Naive B cell (primary cell): ENCODE measurements at regions not wholly inside any gene's neighbourhood (a gene's known extent, or its start where the extent isn't known, plus 50 kb on each side); places are given as distances from the start of the nearest gene placed in this dataset.
"Not testable (repeated sequence)": the region's sequence is repeated elsewhere in the genome, so short reads cannot be mapped to it uniquely, and the experiment has no call there.

Experiments
- ATAC-seq, 2 donors: fragments of 150-1000 bp; cut with Tn5 transposase; 2 replicates each; pipeline ENCODE4 v1.10.0; 2021; ENCODE audit warnings: low read depth in 2 of 2, mild to moderate bottlenecking in 2 of 2, moderate library complexity in 2 of 2
- DNase-seq: peaks from one replicate; pipeline ENCODE4 v3.0.0; 2022
- H3K27ac Mint-ChIP-seq, 6 donors: one replicate each; pipeline ENCODE4 v1.8.0; 2020 to 2022; ENCODE audit warnings: mild to moderate bottlenecking in 6 of 6, mixed read lengths in 6 of 6, moderate library complexity in 5 of 6, inconsistent platforms in 2 of 6
- H3K27me3 Mint-ChIP-seq, 3 donors: one replicate each; pipeline ENCODE4 v1.8.0; 2021 to 2022; ENCODE audit warnings: mixed read lengths in 3 of 3, mild to moderate bottlenecking in 1 of 3
- H3K36me3 Mint-ChIP-seq, 2 donors: one replicate each; pipeline ENCODE4 v1.8.0; 2020 to 2022; ENCODE audit warnings: mixed read lengths in 2 of 2, inconsistent platforms in 1 of 2, mild to moderate bottlenecking in 1 of 2
- H3K4me1 Mint-ChIP-seq, 3 donors: one replicate each; pipeline ENCODE4 v1.8.0; 2020 to 2022; ENCODE audit warnings: mixed read lengths in 3 of 3, inconsistent platforms in 1 of 3, mild to moderate bottlenecking in 1 of 3, moderate library complexity in 1 of 3
- H3K4me3 Mint-ChIP-seq, 8 donors: one replicate each; pipeline ENCODE4 v1.8.0; 2020 to 2022; ENCODE audit warnings: mild to moderate bottlenecking in 8 of 8, mixed read lengths in 8 of 8, moderate library complexity in 8 of 8, inconsistent platforms in 2 of 8
- H3K9me3 Mint-ChIP-seq, 7 donors: one replicate each; pipeline ENCODE4 v1.8.0; 2020 to 2022; ENCODE audit warnings: mixed read lengths in 7 of 7, mild to moderate bottlenecking in 5 of 7, inconsistent platforms in 2 of 7, moderate library complexity in 1 of 7

DNA sequence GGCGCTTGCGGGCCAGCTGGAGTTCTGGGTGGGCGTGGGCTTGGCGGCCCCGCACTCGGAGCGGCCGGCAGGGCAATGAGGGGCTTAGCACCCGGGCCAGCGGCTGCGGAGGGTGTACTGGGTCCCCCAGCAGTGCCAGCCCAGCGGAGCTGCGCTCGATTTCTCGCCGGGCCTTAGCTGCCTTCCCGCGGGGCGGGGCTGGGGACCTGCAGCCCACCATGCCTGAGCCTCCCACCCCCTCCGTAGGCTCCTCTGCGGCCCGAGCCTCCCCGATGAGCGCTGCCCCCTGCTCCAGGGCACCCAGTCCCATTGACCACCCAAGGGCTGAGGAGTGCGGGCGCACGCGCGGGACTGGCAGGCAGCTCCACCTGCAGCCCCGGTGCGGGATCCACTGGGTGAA is 827.6 kb downstream of the PLOD2 start:
- H3K27ac Mint-ChIP-seq, ATAC-seq, H3K4me1 Mint-ChIP-seq, H3K9me3 Mint-ChIP-seq, H3K27me3 Mint-ChIP-seq, H3K4me3 Mint-ChIP-seq, DNase-seq, H3K36me3 Mint-ChIP-seq: not testable (repeated sequence)

DNA sequence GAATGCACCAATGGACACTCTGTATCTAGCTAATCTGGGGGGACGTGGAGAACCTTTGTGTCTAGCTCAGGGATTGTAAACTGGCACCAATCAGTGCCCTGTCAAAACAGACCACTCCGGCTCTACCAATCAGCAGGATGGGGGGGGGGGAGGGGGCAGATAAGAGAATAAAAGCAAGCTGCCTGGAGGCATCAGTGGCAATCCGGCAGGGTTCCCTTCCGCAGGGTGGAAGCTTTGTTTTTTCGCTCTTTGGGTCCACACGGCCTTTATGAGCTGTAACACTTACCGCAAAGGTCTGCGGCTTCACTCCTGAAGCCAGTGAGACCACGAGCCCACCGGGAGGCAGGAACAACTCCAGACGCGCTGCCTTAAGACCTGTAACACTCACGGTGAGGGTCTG is 827.1 kb downstream of the PLOD2 start:
- no peaks in the 10 kb centered on the region for H3K36me3 Mint-ChIP-seq
- no peaks in the 10 kb centered on the region for H3K4me1 Mint-ChIP-seq
- no peak for ATAC-seq
- H3K9me3 Mint-ChIP-seq = peaks cover 0 to 6% (median 1%) of the 10 kb centered on the region in 7 donors
- no peak overlapping the region for H3K4me3 Mint-ChIP-seq
- no peaks in the 10 kb centered on the region for H3K27me3 Mint-ChIP-seq
- no peak for DNase-seq
- no peak overlapping the region for H3K27ac Mint-ChIP-seq

DNA sequence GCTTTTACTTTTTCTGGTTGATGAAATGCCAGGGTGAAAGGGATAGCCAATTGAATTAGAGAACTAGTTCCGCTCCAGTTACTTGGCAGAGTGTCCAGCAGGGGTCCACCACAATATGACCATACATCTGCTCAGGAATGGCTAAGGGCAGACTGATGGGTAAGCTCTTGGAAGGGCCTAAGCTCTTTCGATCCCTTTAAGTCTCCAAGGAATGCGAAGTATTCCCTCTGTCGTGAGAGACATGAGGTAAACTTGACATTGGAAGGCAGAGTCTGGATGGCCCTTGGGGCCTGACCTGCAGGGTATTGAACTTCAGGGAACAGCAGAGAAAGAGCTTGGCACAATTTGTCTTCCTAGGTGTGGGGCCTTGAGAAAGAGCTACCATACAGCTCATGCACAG is 805.8 kb downstream of the PLOD2 start:
- DNase-seq (no peak), ATAC-seq (no peak)
- Mint-ChIP-seq H3K4me3 (no peak overlapping the region), H3K4me1 (no peaks in the 10 kb centered on the region), H3K27ac (no peak overlapping the region), H3K36me3 (no peaks in the 10 kb centered on the region), H3K9me3 (peaks cover 13 to 37% (median 17%) of the 10 kb centered on the region in 7 donors), H3K27me3 (no peaks in the 10 kb centered on the region)

DNA sequence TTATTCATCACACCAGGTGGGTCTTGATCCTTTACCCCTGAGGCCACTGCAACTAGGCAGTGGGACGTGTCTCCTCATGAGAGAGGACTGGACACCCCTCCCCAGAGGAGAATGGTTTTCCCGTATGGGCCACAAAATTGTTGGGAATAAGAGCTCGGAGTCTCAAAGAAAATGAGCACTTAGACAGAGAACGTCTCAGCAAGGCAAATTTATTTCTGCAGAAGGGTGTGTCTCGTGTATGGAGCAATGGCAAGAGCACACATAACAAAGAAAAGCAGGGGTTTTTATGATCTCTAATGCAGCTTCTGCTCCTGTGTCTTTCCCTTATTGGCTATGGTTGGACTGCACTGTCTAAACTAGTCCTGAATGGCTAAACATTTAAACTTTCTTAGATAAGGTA is 803.5 kb downstream of the PLOD2 start:
- H3K27ac Mint-ChIP-seq = no peak overlapping the region
- H3K4me1 Mint-ChIP-seq = no peaks in the 10 kb centered on the region
- H3K27me3 Mint-ChIP-seq = no peaks in the 10 kb centered on the region
- H3K4me3 Mint-ChIP-seq = no peak overlapping the region
- no peaks in the 10 kb centered on the region for H3K36me3 Mint-ChIP-seq
- ATAC-seq (no peak), DNase-seq (no peak)
- H3K9me3 Mint-ChIP-seq = peaks cover 13 to 37% (median 17%) of the 10 kb centered on the region in 7 donors

DNA sequence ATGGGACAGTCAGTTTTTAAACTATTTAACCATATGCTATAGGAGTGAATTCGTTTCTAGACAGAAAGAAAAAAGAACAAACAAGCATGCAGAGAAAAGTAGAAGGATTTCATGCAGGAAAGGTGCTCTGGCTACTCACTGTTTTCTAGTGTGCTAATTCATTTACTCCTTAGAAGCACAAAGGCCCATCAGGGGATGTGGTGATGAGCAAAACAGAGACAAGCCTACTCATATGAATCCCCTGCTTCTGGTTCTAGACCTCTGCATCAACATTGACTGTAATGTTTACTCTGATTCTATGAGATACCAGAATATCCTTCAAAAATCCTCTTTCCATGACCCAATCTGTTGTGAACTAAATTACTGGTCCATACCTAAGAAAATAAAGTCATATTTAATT is 801.9 kb downstream of the PLOD2 start:
- ATAC-seq = no peak

DNA sequence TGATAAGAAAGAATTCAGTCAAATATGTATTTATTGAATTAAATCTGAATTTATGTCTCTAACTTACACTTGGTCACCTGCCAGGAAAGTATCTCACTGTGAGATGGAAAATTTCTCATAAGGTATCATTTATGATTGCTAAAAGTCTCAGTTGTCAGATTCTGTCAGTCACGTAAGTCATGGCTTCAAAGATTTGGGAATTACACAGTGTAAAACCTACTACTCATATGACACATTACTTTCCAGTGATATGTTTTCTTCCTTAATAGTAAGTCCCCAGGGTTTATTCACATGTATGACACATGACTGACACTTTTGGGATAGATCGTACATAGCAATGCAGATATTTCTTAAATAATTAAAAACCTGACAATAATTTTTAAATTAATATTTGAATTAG is 792.2 kb downstream of the PLOD2 start:
- Mint-ChIP-seq H3K36me3 (no peaks in the 10 kb centered on the region), H3K4me1 (no peaks in the 10 kb centered on the region), H3K9me3 (peaks cover 0 to 13% (median 2%) of the 10 kb centered on the region in 7 donors), H3K27me3 (no peaks in the 10 kb centered on the region), H3K4me3 (no peak overlapping the region), H3K27ac (no peak overlapping the region)
- DNase-seq = no peak
- no peak for ATAC-seq

More for the DNA sequence above, 801.9 kb downstream of the PLOD2 start:
- Mint-ChIP-seq H3K27me3 (no peaks in the 10 kb centered on the region), H3K27ac (no peak overlapping the region), H3K9me3 (peaks cover 9 to 31% (median 13%) of the 10 kb centered on the region in 7 donors), H3K4me1 (no peaks in the 10 kb centered on the region), H3K4me3 (no peak overlapping the region), H3K36me3 (no peaks in the 10 kb centered on the region)
- no peak for DNase-seq

DNA sequence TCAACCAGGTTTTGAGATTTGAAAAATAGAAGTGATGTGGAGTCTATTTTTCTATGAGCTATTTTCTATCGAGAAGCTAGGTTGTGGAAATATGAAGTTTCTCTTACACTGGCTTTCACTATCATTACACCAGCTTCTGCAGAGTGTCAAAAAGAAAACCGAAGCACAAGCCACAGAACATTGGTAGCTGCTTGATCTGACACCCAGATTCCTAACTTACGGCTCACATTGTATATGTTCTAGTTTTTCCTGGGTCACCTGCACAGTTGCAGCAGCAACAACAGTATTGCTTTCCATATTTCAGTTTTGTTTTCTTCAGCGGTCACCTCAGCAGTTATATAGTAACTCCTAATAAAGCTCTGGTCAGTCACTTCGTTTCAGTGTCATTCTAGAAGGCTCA is 790.1 kb downstream of the PLOD2 start:
- Mint-ChIP-seq H3K36me3 (no peaks in the 10 kb centered on the region), H3K27me3 (no peaks in the 10 kb centered on the region)
- no peak for ATAC-seq

GRCh38 chr3:145377301-145377700 is 783.7 kb downstream of the PLOD2 start:
- no peak for DNase-seq
- Mint-ChIP-seq H3K9me3 (peaks cover 0 to 8% (median 2%) of the 10 kb centered on the region in 7 donors), H3K4me1 (no peaks in the 10 kb centered on the region), H3K27ac (no peak overlapping the region), H3K36me3 (no peaks in the 10 kb centered on the region), H3K4me3 (no peak overlapping the region), H3K27me3 (no peaks in the 10 kb centered on the region)
- ATAC-seq = no peak

More for the DNA sequence above, 790.1 kb downstream of the PLOD2 start:
- DNase-seq = no peak
- peaks cover 0 to 6% (median 1%) of the 10 kb centered on the region in 7 donors for H3K9me3 Mint-ChIP-seq
- no peak overlapping the region for H3K27ac Mint-ChIP-seq
- no peak overlapping the region for H3K4me3 Mint-ChIP-seq
- H3K4me1 Mint-ChIP-seq = no peaks in the 10 kb centered on the region

DNA sequence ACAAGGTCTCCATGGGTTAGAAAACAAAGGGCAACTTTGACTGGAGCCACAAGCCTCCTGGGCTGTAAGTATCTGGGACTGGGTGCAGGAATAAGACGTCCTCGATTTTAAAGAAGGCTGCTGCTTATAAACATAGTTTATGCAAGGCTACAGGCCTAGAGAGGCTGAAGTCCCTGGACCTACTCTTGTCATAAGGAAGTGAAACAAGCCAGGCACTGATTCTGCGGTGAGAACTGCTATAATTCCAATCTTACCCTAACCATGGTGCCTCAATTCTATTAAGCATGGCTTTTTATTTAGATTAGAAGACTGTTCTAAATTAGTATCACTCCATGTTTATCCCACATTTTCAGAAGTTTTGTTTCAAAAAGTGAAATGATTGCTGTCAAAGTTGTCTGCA is 777.6 kb downstream of the PLOD2 start:
- no peaks in the 10 kb centered on the region for H3K27me3 Mint-ChIP-seq
- H3K27ac Mint-ChIP-seq = no peak overlapping the region
- H3K4me1 Mint-ChIP-seq = no peaks in the 10 kb centered on the region
- DNase-seq (no peak), ATAC-seq (no peak)
- no peaks in the 10 kb centered on the region for H3K36me3 Mint-ChIP-seq
- H3K9me3 Mint-ChIP-seq = peaks cover 0 to 9% (median 2%) of the 10 kb centered on the region in 7 donors
- H3K4me3 Mint-ChIP-seq = no peak overlapping the region

GRCh38 chr3:145384307-145384706 is 776.7 kb downstream of the PLOD2 start:
- Mint-ChIP-seq H3K4me3 (no peak overlapping the region), H3K27me3 (no peaks in the 10 kb centered on the region), H3K36me3 (no peaks in the 10 kb centered on the region), H3K9me3 (peaks cover 0 to 15% (median 4%) of the 10 kb centered on the region in 7 donors), H3K4me1 (no peaks in the 10 kb centered on the region), H3K27ac (no peak overlapping the region)
- DNase-seq (no peak), ATAC-seq (no peak)

GRCh38 chr3:145387211-145387610 is 773.8 kb downstream of the PLOD2 start:
- DNase-seq (no peak), ATAC-seq (no peak)
- H3K4me1 Mint-ChIP-seq = no peaks in the 10 kb centered on the region
- H3K36me3 Mint-ChIP-seq = no peaks in the 10 kb centered on the region
- no peaks in the 10 kb centered on the region for H3K27me3 Mint-ChIP-seq
- H3K27ac Mint-ChIP-seq = no peak overlapping the region
- H3K4me3 Mint-ChIP-seq = no peak overlapping the region
- H3K9me3 Mint-ChIP-seq = peaks cover 0 to 17% (median 6%) of the 10 kb centered on the region in 7 donors

GRCh38 chr3:145395421-145395820 is 765.6 kb downstream of the PLOD2 start:
- Mint-ChIP-seq H3K27me3 (no peaks in the 10 kb centered on the region), H3K4me3 (no peak overlapping the region), H3K36me3 (no peaks in the 10 kb centered on the region), H3K9me3 (peaks cover 0 to 3% (median 0%) of the 10 kb centered on the region in 7 donors), H3K27ac (no peak overlapping the region), H3K4me1 (no peaks in the 10 kb centered on the region)
- no peak for ATAC-seq
- DNase-seq = no peak

GRCh38 chr3:145411605-145412004 is 749.4 kb downstream of the PLOD2 start:
- H3K4me3 Mint-ChIP-seq = no peak overlapping the region
- H3K9me3 Mint-ChIP-seq = peaks cover 0 to 23% (median 4%) of the 10 kb centered on the region in 7 donors
- H3K4me1 Mint-ChIP-seq = no peaks in the 10 kb centered on the region
- ATAC-seq (no peak), DNase-seq (no peak)
- no peaks in the 10 kb centered on the region for H3K36me3 Mint-ChIP-seq
- H3K27ac Mint-ChIP-seq = no peak overlapping the region
- no peaks in the 10 kb centered on the region for H3K27me3 Mint-ChIP-seq

- no peaks in the 10 kb centered on the region for H3K27me3 Mint-ChIP-seq
- H3K4me3 Mint-ChIP-seq = no peak overlapping the region
- no peak for ATAC-seq
- H3K9me3 Mint-ChIP-seq = peaks cover 0 to 11% (median 0%) of the 10 kb centered on the region in 7 donors
- no peaks in the 10 kb centered on the region for H3K4me1 Mint-ChIP-seq
- no peaks in the 10 kb centered on the region for H3K36me3 Mint-ChIP-seq
- DNase-seq = no peak
- H3K27ac Mint-ChIP-seq = no peak overlapping the region
These were observed 743.3 kb downstream of the PLOD2 start for GRCh38 chr3:145417678-145418077.

DNA sequence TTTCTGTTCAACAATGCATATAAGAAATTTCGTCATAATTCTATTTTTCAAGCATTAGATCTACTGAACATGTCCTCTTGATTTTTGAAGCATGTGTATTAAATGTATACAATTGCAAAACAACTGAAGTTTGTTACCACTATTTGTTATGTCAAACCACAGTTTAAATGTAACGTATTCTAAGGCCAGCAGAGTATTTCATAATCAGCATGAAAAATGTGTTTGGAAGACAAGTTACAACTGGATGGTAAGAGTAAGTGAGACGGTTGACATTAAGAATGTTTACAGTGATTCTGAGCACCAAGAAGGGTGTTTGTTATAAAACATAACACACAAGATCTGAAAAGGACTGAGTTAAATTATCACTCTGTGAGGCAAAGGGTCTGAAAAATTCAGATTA is 738.4 kb downstream of the PLOD2 start:
- no peaks in the 10 kb centered on the region for H3K27me3 Mint-ChIP-seq
- H3K36me3 Mint-ChIP-seq = no peaks in the 10 kb centered on the region
- no peak for ATAC-seq
- no peaks in the 10 kb centered on the region for H3K4me1 Mint-ChIP-seq
- H3K9me3 Mint-ChIP-seq = peaks cover 0 to 1% (median 0%) of the 10 kb centered on the region in 7 donors
- no peak for DNase-seq
- no peak overlapping the region for H3K27ac Mint-ChIP-seq
- no peak overlapping the region for H3K4me3 Mint-ChIP-seq
